ENCODE measurements at regions not wholly inside any gene's neighbourhood (a gene's known extent, or its start where the extent isn't known, plus 50 kb on each side); places are given as distances from the start of the nearest gene placed in this dataset.
"Not testable (repeated sequence)": the region's sequence is repeated elsewhere in the genome, so short reads cannot be mapped to it uniquely, and the experiment has no call there.

GRCh38 chr3:75453839-75454238 lies 210.3 kb upstream of the FRG2C start:
- not testable (repeated sequence) for DNase-seq

GRCh38 chr3:75474530-75474929 lies 189.6 kb upstream of the FRG2C start:
- DNase-seq, result not testable (repeated sequence)

GRCh38 chr3:75496600-75496999 lies 167.5 kb upstream of the FRG2C start:
- not testable (repeated sequence) for DNase-seq

- DNase-seq, result not testable (repeated sequence)
Observed at GRCh38 chr3:75500357-75500756, 163.8 kb upstream of the FRG2C start.

GRCh38 chr3:75502171-75502570 lies 162.0 kb upstream of the FRG2C start:
- not testable (repeated sequence) for DNase-seq

- DNase-seq, result peak; percentile 2
Observed at GRCh38 chr3:75502769-75503756, 161.1 kb upstream of the FRG2C start.

GRCh38 chr3:75506603-75507002 lies 157.5 kb upstream of the FRG2C start:
- DNase-seq, result no peak

GRCh38 chr3:75507956-75508355 lies 156.2 kb upstream of the FRG2C start:
- not testable (repeated sequence) for DNase-seq

- DNase-seq, result not testable (repeated sequence)
Observed at GRCh38 chr3:75527657-75528056, 136.5 kb upstream of the FRG2C start.

GRCh38 chr3:75552095-75552494 lies 112.0 kb upstream of the FRG2C start:
- DNase-seq, result peak; percentile 42 to 60

- DNase-seq, result not testable (repeated sequence)
Observed at GRCh38 chr3:75564427-75564826, 99.7 kb upstream of the FRG2C start.

- DNase-seq, result not testable (repeated sequence)
Observed at GRCh38 chr3:75572303-75572702, 91.8 kb upstream of the FRG2C start.

GRCh38 chr3:75579091-75579490 lies 85.0 kb upstream of the FRG2C start:
- not testable (repeated sequence) for DNase-seq

- not testable (repeated sequence) for DNase-seq
Observed at GRCh38 chr3:75579536-75579935, 84.6 kb upstream of the FRG2C start.

- DNase-seq, result not testable (repeated sequence)
Observed at GRCh38 chr3:75579981-75580782, 83.9 kb upstream of the FRG2C start.

- not testable (repeated sequence) for DNase-seq
Observed at GRCh38 chr3:75582536-75582935, 81.6 kb upstream of the FRG2C start.

GRCh38 chr3:75583116-75583515 lies 81.0 kb upstream of the FRG2C start:
- not testable (repeated sequence) for DNase-seq

- DNase-seq, result not testable (repeated sequence)
Observed at GRCh38 chr3:75587695-75588094, 76.4 kb upstream of the FRG2C start.

- not testable (repeated sequence) for DNase-seq
Observed at GRCh38 chr3:75590382-75590781, 73.7 kb upstream of the FRG2C start.

GRCh38 chr3:75604286-75604934 lies 59.7 kb upstream of the FRG2C start:
- not testable (repeated sequence) for DNase-seq

- not testable (repeated sequence) for DNase-seq
Observed at GRCh38 chr3:75607996-75608395, 56.1 kb upstream of the FRG2C start.

- DNase-seq, result not testable (repeated sequence)
Observed at GRCh38 chr3:75609598-75609997, 54.5 kb upstream of the FRG2C start.

GRCh38 chr3:75610773-75611172 lies 53.4 kb upstream of the FRG2C start:
- no peak for DNase-seq

Data from SHP77 (cell line).